GM12892 (cell line): ENCODE measurements at regions not wholly inside any gene's neighbourhood (a gene's known extent, or its start where the extent isn't known, plus 50 kb on each side); places are given as distances from the start of the nearest gene placed in this dataset.

ENCODE experiments used
- POLR2A ChIP-seq: IDR thresholded peaks from 2 replicates; pipeline ENCODE4 v1.6.1; 2011; ENCODE audit warnings: low read depth, low read length, control low read depth
- POLR2AphosphoS5 ChIP-seq: IDR thresholded peaks from 2 replicates; pipeline ENCODE4 v1.6.1; 2011; ENCODE audit warnings: low read depth, low read length, control low read depth

- TF ChIP-seq POLR2A (no peak), POLR2AphosphoS5 (no peak)
Measured at GRCh38 chr5:167514461-167514860, 777.0 kb upstream of the WWC1 start.
